ENCODE measurements at regions not wholly inside any gene's neighbourhood (a gene's known extent, or its start where the extent isn't known, plus 50 kb on each side); places are given as distances from the start of the nearest gene placed in this dataset.
A peak's percentile ranks its signal among the peaks of the same experiment; 100 is the strongest.

- no peaks in the 10 kb centered on the region; the same call in 1 of the 2 replicates for H3K23me2 ChIP-seq (ENCODE audit: low read depth, low read length)
- H2BK5ac ChIP-seq (ENCODE audit: low read depth, low read length), result no peak overlapping the region
- H3K18ac ChIP-seq (ENCODE audit: extremely low read depth, low read length), result no peak overlapping the region
- H3K79me1 ChIP-seq (ENCODE audit: low read depth, low read length), result no peaks in the 10 kb centered on the region
- H3K4me3 ChIP-seq (ENCODE audit: extremely low read depth in 1 of 4, insufficient read depth in 2 of 4, low read depth in 3 of 4, low read length in 4 of 4), result peak overlapping the region in 1 of 4 experiments; percentile 25; a peak in 1 of 8 replicates
- DNase-seq (ENCODE audit: low read depth in 1 of 2, low spot score in 2 of 2), result no peak
- no peak overlapping the region for H3K27ac ChIP-seq (ENCODE audit: low read depth, low read length)
- POLR2A ChIA-PET (ENCODE audit: partially characterized antibody), result interaction anchor here (1.0 kb wide), 1 partner anchor 17 kb away, joined by 3 read pairs; no protein-coding TSS in a partner anchor
- no peak overlapping the region for H3K9ac ChIP-seq (replicated peaks in 1 of 4; ENCODE audit: extremely low read depth in 1 of 4, low read depth in 3 of 4, low read length in 3 of 4)
- H2AK5ac ChIP-seq (ENCODE audit: low read depth, low read length), result no peak overlapping the region
- no peaks in the 10 kb centered on the region for H3K27me3 ChIP-seq (replicated peaks in 1 of 4; ENCODE audit: control insufficient read depth in 3 of 4, extremely low read depth in 1 of 4, insufficient read depth in 3 of 4, low read length in 3 of 4)
- no peaks in the 10 kb centered on the region for H4K20me1 ChIP-seq (replicated peaks in 1 of 2; ENCODE audit: control insufficient read depth in 1 of 2, insufficient read depth in 2 of 2, low read length in 2 of 2)
- peak overlapping the region; percentile 10 for H4K5ac ChIP-seq (ENCODE audit: insufficient read length, low read depth, low read length)
- H2AFZ ChIP-seq (ENCODE audit: low read length), result no peak overlapping the region
- H3K4me1 ChIP-seq (replicated peaks in 1 of 4; ENCODE audit: control insufficient read depth in 3 of 4, insufficient read depth in 4 of 4, low read length in 3 of 4), result peaks cover 0 to 33% (median 26%) of the 10 kb centered on the region in 4 experiments; a peak in 5 of 7 replicates
- H3K4ac ChIP-seq (replicated peaks; ENCODE audit: insufficient read length, low read depth, low read length), result no peak overlapping the region
- H4K8ac ChIP-seq (ENCODE audit: extremely low read depth, insufficient read depth, low read length), result no peak overlapping the region
- no peak for FAIRE-seq
- H2BK12ac ChIP-seq (ENCODE audit: low read depth, low read length), result no peak overlapping the region; the same call in 1 of the 2 replicates
- 83% methylated on average over 2 of the region's 2 CpGs; no CpG with 5 or more reads in 1 of the 2 experiments for WGBS, 2 experiments (ENCODE audit: extremely low coverage in 1 of 2, insufficient coverage in 1 of 2, insufficient read length in 1 of 2, insufficient replicate concordance in 2 of 2, low coverage in 1 of 2, low lambda C conversion rate in 2 of 2, missing lambda C conversion rate in 1 of 2)
- peak overlapping the region in 1 of 2 experiments; percentile 60; a peak in 1 of 4 replicates for H3K4me2 ChIP-seq (ENCODE audit: insufficient read depth in 1 of 2, low read depth in 2 of 2, low read length in 2 of 2)
- no peak overlapping the region for H2BK15ac ChIP-seq (ENCODE audit: low read length)
- no peak overlapping the region for H3K23ac ChIP-seq (ENCODE audit: insufficient read length)
- H2BK120ac ChIP-seq (replicated peaks; ENCODE audit: low read depth, low read length), result no peak overlapping the region
- no peak overlapping the region for H4K91ac ChIP-seq (replicated peaks; ENCODE audit: insufficient read length, low read length)
- H3K9me3 ChIP-seq (ENCODE audit: insufficient read depth in 2 of 2, low read depth in 1 of 2, low read length in 1 of 2), result no peaks in the 10 kb centered on the region
- no peaks in the 10 kb centered on the region for H3K79me2 ChIP-seq (ENCODE audit: control insufficient read depth in 1 of 2, insufficient read depth in 2 of 2, low read length in 2 of 2)
- CTCF ChIA-PET (ENCODE audit: partially characterized antibody), result interaction anchor here (1.0 to 1.4 kb wide), 4 partner anchors 9 to 102 kb away, joined by 3 to 4 read pairs (median 3); no protein-coding TSS in a partner anchor
- no peak overlapping the region for H2BK20ac ChIP-seq (ENCODE audit: low read length)
- no peaks in the 10 kb centered on the region for H3K36me3 ChIP-seq (ENCODE audit: control insufficient read depth in 2 of 4, insufficient read depth in 4 of 4, low read length in 3 of 4)
- no peak overlapping the region for H3K14ac ChIP-seq (ENCODE audit: insufficient read length)
- no peak overlapping the region for H3K56ac ChIP-seq (replicated peaks; ENCODE audit: insufficient read length, low read depth, low read length)
Measured at GRCh38 chr2:58974426-58974825, 733.3 kb upstream of the FANCL start.
